Loucy (cell line): ENCODE measurements at regions not wholly inside any gene's neighbourhood (a gene's known extent, or its start where the extent isn't known, plus 50 kb on each side); places are given as distances from the start of the nearest gene placed in this dataset.

Experiments
- EZH2phosphoT487 ChIP-seq: fragments of 200-600 bp; IDR thresholded peaks from 2 replicates; pipeline ENCODE4 v1.6.1; 2018; ENCODE audit warnings: antibody characterized with exemption, mild to moderate bottlenecking, moderate library complexity, borderline replicate concordance
- TF ChIP-seq, protein P1 (sequence below): fragments of 200-600 bp; sonication (generic); conservative IDR thresholded peaks from 2 replicates; pipeline ENCODE4 v1.5.1; 2014; ENCODE audit warnings: mild to moderate bottlenecking, antibody characterized with exemption, low read length

DNA sequence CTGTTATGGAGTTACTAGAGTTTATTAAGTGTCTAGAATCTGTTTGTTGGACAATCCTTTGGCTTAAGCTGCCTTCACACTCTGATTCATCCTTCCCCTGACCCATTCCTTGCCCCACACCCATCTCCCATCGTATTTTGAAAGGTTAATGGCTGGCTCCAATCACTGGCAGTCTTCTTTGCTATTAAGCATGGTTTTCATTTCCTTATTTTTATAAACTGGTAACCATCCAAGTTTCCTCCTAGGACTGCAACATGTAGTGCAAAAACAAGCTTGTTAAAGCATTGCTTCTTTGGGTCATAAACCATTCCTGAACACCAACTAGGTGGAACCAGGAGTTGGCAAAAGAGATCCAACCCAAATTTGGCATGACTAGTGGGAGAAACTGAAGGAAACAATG lies 148.4 kb downstream of the DTWD1 start:
- TF ChIP-seq, protein P1, sequence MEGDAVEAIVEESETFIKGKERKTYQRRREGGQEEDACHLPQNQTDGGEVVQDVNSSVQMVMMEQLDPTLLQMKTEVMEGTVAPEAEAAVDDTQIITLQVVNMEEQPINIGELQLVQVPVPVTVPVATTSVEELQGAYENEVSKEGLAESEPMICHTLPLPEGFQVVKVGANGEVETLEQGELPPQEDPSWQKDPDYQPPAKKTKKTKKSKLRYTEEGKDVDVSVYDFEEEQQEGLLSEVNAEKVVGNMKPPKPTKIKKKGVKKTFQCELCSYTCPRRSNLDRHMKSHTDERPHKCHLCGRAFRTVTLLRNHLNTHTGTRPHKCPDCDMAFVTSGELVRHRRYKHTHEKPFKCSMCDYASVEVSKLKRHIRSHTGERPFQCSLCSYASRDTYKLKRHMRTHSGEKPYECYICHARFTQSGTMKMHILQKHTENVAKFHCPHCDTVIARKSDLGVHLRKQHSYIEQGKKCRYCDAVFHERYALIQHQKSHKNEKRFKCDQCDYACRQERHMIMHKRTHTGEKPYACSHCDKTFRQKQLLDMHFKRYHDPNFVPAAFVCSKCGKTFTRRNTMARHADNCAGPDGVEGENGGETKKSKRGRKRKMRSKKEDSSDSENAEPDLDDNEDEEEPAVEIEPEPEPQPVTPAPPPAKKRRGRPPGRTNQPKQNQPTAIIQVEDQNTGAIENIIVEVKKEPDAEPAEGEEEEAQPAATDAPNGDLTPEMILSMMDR = no peak
- no peak for TF ChIP-seq EZH2phosphoT487
